Thymus (tissue), 11 donors: ENCODE measurements at regions not wholly inside any gene's neighbourhood (a gene's known extent, or its start where the extent isn't known, plus 50 kb on each side); places are given as distances from the start of the nearest gene placed in this dataset.
A peak's percentile ranks its signal among the peaks of the same experiment; 100 is the strongest.

Experiments used
- DNase-seq, 9 donors: peaks; one replicate each; pipeline ENCODE4 v3.0.0-alpha.2; 2013; ENCODE audit warnings: low spot score in 9 of 9, low read depth in 6 of 9, missing footprints in 1 of 9
- H3K27ac ChIP-seq, 2 donors: one replicate each; pipeline ENCODE4 v1.5.1; 2013; ENCODE audit warnings: control low read depth in 1 of 2, low read depth in 1 of 2, low read length in 1 of 2, mild to moderate bottlenecking in 1 of 2, moderate library complexity in 1 of 2
- H3K27me3 ChIP-seq, 2 donors: one replicate each; pipeline ENCODE4 v1.5.1; 2013; ENCODE audit warnings: low read length in 1 of 2; ENCODE audit not compliant: control insufficient read depth in 2 of 2, insufficient read depth in 1 of 2
- H3K36me3 ChIP-seq, 2 donors: one replicate each; pipeline ENCODE4 v1.5.1; 2013; ENCODE audit warnings: low read length in 1 of 2, mild to moderate bottlenecking in 1 of 2, moderate library complexity in 1 of 2; ENCODE audit not compliant: control insufficient read depth in 2 of 2, insufficient read depth in 2 of 2
- H3K4me1 ChIP-seq, 2 donors: one replicate each; pipeline ENCODE4 v1.5.1; 2013; ENCODE audit warnings: low read length in 2 of 2; ENCODE audit not compliant: control insufficient read depth in 2 of 2, insufficient read depth in 2 of 2
- H3K4me3 ChIP-seq, 2 donors: one replicate each; pipeline ENCODE4 v1.5.1; 2013; ENCODE audit warnings: low read length in 2 of 2, control low read depth in 1 of 2, mild to moderate bottlenecking in 1 of 2
- H3K9me3 ChIP-seq, 2 donors: one replicate each; pipeline ENCODE4 v1.5.1; 2013; ENCODE audit warnings: low read length in 1 of 2, mild to moderate bottlenecking in 1 of 2; ENCODE audit not compliant: control insufficient read depth in 2 of 2, insufficient read depth in 1 of 2
- WGBS: extraction: QIAGEN DNeasy Blood & Tissue Kit; methylation state at CpG from one replicate; pipeline ENCODE4 v1.1.7; 2013; 5-methylcytosine and 5-hydroxymethylcytosine counted together
- donor health status: healthy.

DNA sequence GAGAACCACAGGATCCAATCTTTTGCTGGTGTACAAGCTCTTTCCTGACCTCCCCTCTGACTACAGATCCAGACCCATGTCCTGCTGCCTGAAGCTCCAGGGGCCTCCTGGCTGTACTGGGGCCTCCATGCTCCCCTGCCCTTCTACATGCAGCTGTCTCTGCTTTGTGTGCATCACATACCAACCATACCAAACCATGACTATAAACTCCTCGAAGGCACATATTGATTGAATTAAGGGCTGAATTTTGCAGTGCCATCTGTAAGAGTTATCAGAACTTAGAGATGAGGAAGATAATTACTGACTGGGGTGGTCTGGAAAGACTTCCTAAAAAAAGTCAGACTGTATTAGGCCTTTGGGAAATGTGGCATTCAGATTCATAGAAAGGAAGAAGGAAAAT lies 139.9 kb upstream of the CXCR4 start:
- 96% methylated on average over 1 of the region's 1 CpG for WGBS
- no peaks in the 10 kb centered on the region for H3K36me3 ChIP-seq
- no peak overlapping the region for H3K4me3 ChIP-seq
- no peaks in the 10 kb centered on the region for H3K27me3 ChIP-seq
- H3K4me1 ChIP-seq, result peaks cover 17 to 34% of the 10 kb centered on the region in 2 donors
- no peaks in the 10 kb centered on the region for H3K9me3 ChIP-seq
- no peak for DNase-seq
- H3K27ac ChIP-seq, result no peak overlapping the region

DNA sequence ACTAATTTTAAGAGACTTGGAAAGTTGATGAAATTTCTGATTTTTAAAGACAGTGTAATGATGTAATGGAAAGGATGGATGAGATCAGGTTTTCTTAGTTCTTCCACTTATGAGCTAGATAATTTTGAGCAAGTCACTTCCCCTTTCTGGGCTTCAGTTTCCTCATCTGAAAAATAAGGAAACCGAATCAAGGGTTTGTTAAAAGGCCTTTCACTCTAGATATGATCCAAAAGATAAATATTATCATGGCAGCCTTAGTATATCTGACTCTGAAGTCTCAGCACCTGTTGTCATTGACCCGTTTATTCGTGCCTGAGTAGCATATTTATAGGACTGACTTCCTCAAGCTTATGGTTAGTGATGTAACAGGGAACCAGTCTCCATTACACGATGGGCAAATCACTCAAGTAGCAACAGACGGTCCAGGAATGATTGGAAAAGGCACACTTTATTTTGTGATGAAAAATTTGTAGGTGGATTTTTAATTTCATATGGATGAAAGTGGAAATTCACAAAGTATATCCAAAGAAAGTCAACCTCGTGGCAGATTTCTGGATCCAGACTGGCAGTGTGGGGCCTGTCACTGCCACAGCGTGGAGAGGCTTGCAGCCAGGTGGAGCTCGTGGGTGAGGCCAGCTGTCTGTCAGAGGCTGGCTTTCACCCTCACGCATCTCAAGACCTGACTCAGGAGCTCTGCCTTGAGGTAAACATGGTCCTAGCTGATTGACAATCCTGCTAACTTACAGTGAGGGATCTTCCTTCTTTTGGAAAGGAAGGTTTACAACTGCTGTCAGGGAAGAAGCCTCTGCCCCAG lies 137.9 kb upstream of the CXCR4 start:
- 36% methylated on average over 9 of the region's 9 CpGs for WGBS
- DNase-seq, result peak in 6 of 9 donors; percentile 45 to 82 (median 58)
- peaks cover 21 to 44% of the 10 kb centered on the region in 2 donors for H3K4me1 ChIP-seq
- H3K27me3 ChIP-seq, result no peaks in the 10 kb centered on the region
- no peak overlapping the region for H3K4me3 ChIP-seq
- no peaks in the 10 kb centered on the region for H3K36me3 ChIP-seq
- peak overlapping the region; percentile 62 to 70 for H3K27ac ChIP-seq
- no peaks in the 10 kb centered on the region for H3K9me3 ChIP-seq

DNA sequence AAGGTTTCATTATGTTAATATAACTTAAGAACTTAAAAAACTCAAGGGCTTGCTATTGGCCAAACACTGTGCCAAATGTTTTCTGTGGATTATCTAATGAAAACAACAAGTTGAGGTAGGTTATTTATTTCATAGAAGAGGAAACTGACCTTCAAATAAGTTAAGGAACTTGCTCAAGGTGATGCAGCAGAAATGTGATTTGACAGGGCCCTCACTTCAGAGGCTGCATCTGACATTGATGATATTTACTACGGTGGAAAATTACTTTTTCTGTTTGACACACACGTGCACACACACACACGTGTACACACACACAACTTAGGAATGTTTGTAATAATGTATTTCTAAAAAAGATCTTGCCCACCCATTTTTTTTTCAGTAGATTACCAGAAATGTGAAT lies 137.2 kb upstream of the CXCR4 start:
- Histone ChIP-seq H3K9me3 (no peaks in the 10 kb centered on the region), H3K36me3 (no peaks in the 10 kb centered on the region), H3K4me1 (peaks cover 21 to 44% of the 10 kb centered on the region in 2 donors), H3K4me3 (no peak overlapping the region), H3K27me3 (no peaks in the 10 kb centered on the region), H3K27ac (peak overlapping the region in 1 of 2 donors; percentile 70)
- DNase-seq, result no peak
- WGBS, result 78% methylated on average over 3 of the region's 3 CpGs

- H3K27ac ChIP-seq, result peak overlapping the region in 1 of 2 donors; percentile 23
- no peak for DNase-seq
- WGBS, result 63% methylated on average over 3 of the region's 3 CpGs
These were observed 136.7 kb upstream of the CXCR4 start for GRCh38 chr2:136254681-136255080.

GRCh38 chr2:136253288-136254004 lies 135.5 kb upstream of the CXCR4 start:
- Histone ChIP-seq H3K27ac (no peak overlapping the region), H3K4me3 (no peak overlapping the region), H3K9me3 (no peaks in the 10 kb centered on the region), H3K27me3 (no peaks in the 10 kb centered on the region), H3K4me1 (peaks cover 21 to 44% of the 10 kb centered on the region in 2 donors), H3K36me3 (no peaks in the 10 kb centered on the region)
- no peak for DNase-seq
- WGBS, result 75% methylated on average over 6 of the region's 6 CpGs

More at GRCh38 chr2:136254681-136255080, 136.7 kb upstream of the CXCR4 start:
- Histone ChIP-seq H3K4me3 (no peak overlapping the region), H3K9me3 (no peaks in the 10 kb centered on the region), H3K36me3 (no peaks in the 10 kb centered on the region), H3K27me3 (no peaks in the 10 kb centered on the region), H3K4me1 (peaks cover 21 to 44% of the 10 kb centered on the region in 2 donors)

DNA sequence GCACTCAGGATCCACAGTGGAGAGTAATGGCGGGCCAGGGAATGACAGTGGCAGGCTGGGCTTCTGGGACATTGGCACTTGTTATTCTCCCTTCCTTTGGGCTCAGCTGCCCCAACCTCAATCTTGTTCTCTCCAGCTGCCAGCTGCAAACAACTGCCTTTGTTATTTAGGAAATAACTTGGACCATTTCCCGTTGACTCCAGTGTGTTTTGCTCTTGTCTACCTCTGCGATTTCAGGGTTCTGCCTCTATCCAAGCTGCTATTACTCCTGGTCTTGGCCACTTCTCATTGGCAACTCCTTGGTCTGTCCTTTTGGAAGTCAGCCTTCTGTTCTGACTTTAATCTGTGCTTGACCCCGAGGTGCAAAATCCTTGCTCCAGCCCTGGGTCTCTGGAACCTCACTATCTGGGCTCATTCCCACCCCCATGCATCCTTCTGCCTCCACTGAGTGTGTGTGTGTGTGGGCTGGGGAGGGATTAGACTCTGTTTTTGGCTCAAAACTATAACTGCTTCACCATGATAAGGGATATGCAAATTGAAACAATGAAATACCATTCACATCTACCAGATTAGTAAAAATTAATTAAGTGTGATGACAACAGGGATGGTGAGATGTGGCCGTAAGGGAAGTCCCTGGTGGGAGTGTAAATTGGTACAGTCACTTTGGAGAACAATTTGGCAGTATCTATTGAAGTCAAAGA lies 134.1 kb upstream of the CXCR4 start:
- Histone ChIP-seq H3K9me3 (no peaks in the 10 kb centered on the region), H3K4me1 (peaks cover 21 to 46% of the 10 kb centered on the region in 2 donors), H3K36me3 (no peaks in the 10 kb centered on the region), H3K4me3 (no peak overlapping the region), H3K27ac (no peak overlapping the region), H3K27me3 (no peaks in the 10 kb centered on the region)
- WGBS, result 97% methylated on average over 5 of the region's 5 CpGs
- no peak for DNase-seq

DNA sequence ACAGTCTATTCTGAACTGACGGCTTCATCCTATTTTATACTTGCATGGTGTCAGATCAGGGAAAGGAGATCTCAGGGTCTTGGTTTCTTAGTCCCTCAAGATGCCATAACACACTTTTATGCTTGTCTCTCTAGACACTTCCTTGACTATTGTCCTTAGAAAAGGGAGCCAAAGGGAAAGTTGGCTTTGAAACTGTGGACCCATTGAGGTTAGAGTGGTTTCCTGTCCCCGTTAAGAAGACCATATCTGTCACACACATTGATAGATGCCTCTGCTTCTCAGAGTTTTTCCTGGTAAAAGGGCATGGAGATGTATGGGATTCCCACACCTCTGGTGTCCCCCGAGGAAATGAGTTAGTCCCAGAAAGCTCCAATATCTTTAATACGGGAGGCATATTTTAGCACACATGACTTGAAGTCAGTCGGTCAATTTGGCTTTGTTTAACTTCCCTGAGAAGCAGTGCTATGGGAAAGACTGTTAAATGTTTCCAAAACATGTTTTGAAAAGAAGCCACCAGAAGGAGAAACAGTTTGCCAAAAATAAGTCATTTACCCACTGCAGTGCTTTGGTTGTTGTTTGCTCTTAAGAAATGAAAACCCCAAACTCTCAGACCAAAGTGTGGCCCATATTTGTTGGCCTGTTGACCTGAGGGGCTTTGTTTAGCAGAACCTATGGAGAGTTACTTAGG lies 133.4 kb upstream of the CXCR4 start:
- no peak for DNase-seq
- WGBS, result 51% methylated on average over 5 of the region's 5 CpGs
- Histone ChIP-seq H3K4me1 (peaks cover 19 to 43% of the 10 kb centered on the region in 2 donors), H3K27ac (no peak overlapping the region), H3K4me3 (no peak overlapping the region), H3K9me3 (no peaks in the 10 kb centered on the region), H3K27me3 (no peaks in the 10 kb centered on the region), H3K36me3 (no peaks in the 10 kb centered on the region)

GRCh38 chr2:136250131-136250530 lies 132.2 kb upstream of the CXCR4 start:
- 98% methylated on average over 3 of the region's 3 CpGs for WGBS
- Histone ChIP-seq H3K4me3 (no peak overlapping the region), H3K9me3 (no peaks in the 10 kb centered on the region), H3K27me3 (no peaks in the 10 kb centered on the region), H3K36me3 (no peaks in the 10 kb centered on the region), H3K4me1 (peaks cover 19 to 44% of the 10 kb centered on the region in 2 donors), H3K27ac (no peak overlapping the region)
- DNase-seq, result no peak
